HCT116 (cell line): ENCODE measurements at regions not wholly inside any gene's neighbourhood (a gene's known extent, or its start where the extent isn't known, plus 50 kb on each side); places are given as distances from the start of the nearest gene placed in this dataset.

Experiments
- ATAC-seq: fragments of 200-7000 bp; cut with Tn5 transposase; 2 replicates; pipeline ENCODE4 v1.9.1; 2020; ENCODE audit warnings: mild to moderate bottlenecking, moderate library complexity
- BruUV-seq: library from RNA; stranded (reverse); fragments of 400-500 nt; replicated peaks from 2 replicates; lab custom pipeline; 2021; lab: Mats Ljungman, UMichigan
- CTCF ChIA-PET: fragments of 300-600 bp; sonication (Branson Sonifier 250); formaldehyde crosslinking; loops from one replicate; lab custom pipeline; 2021; ENCODE audit warnings: antibody characterized with exemption; lab: Charles Lee
- POLR2A ChIA-PET: fragments of 300-600, 350-600 bp; sonication (Branson Sonifier 250); formaldehyde crosslinking; loops from one replicate; lab custom pipeline; 2021; ENCODE audit warnings: antibody characterized with exemption; lab: Charles Lee
- RAD21 ChIA-PET, 2 experiments: fragments of 300-600 bp; sonication (Branson Sonifier 250); formaldehyde crosslinking; loops; one replicate each; lab custom pipeline; 2023; ENCODE audit warnings: low total read pairs in 2 of 2; ENCODE audit not compliant: uncharacterized antibody in 2 of 2, unreplicated experiment in 2 of 2, low non-redundant PET in 1 of 2; lab: Charles Lee
- DNase-seq: peaks from one replicate; pipeline ENCODE4 v3.0.0-alpha.2; 2010; ENCODE audit warnings: low read depth, low spot score
- H2AFZ ChIP-seq: fragments of 200-600 bp; shearing (Covaris generic), sonication (generic); 2 replicates; pipeline ENCODE4 v1.6.1; 2017; ENCODE audit warnings: low read depth, mixed run types, mixed read lengths, antibody characterized with exemption, low read length; ENCODE audit not compliant: poor library complexity, severe bottlenecking
- H3K27ac ChIP-seq: 2 replicates; pipeline ENCODE4 v1.5.1; 2012; ENCODE audit warnings: low read depth, low read length
- H3K27me3 ChIP-seq: fragments of 200-600 bp; sonication (generic); 2 replicates; pipeline ENCODE4 v1.6.1; 2016; ENCODE audit warnings: mixed run types, low read length, mixed read lengths; ENCODE audit not compliant: insufficient read depth
- H3K36me3 ChIP-seq, 2 experiments: fragments of 200-500 bp in 1 of 2; fragments of 200-600 bp in 1 of 2; sonication (Bioruptor generic) in 1 of 2; sonication (generic) in 1 of 2; 2 replicates each; pipeline versions ENCODE4 v1.5.1 to v1.6.1; 2014 to 2016; ENCODE audit warnings: low read length in 2 of 2, inconsistent platforms in 1 of 2, mixed read lengths in 1 of 2, mixed run types in 1 of 2; ENCODE audit not compliant: insufficient read depth in 2 of 2, control insufficient read depth in 1 of 2
- H3K4me1 ChIP-seq, 2 experiments: fragments of 200-600 bp in 1 of 2; sonication (generic) in 1 of 2; 2 replicates each; pipeline versions ENCODE4 v1.5.1 to v1.6.1; 2012 to 2017; ENCODE audit warnings: low read length in 2 of 2, inconsistent platforms in 1 of 2, mild to moderate bottlenecking in 1 of 2, mixed read lengths in 1 of 2, mixed run types in 1 of 2, moderate library complexity in 1 of 2; ENCODE audit not compliant: insufficient read depth in 2 of 2, control insufficient read depth in 1 of 2
- H3K4me2 ChIP-seq: fragments of 200-600 bp; sonication (generic); 2 replicates; pipeline ENCODE4 v1.6.1; 2017; ENCODE audit warnings: mixed run types, low read length, mixed read lengths
- H3K4me3 ChIP-seq, 2 experiments: fragments of 200-600 bp in 1 of 2; sonication (generic) in 1 of 2; replicated peaks in 1 of 2; 2 replicates each; pipeline ENCODE4 v1.5.1; 2011 to 2016; ENCODE audit warnings: low read length in 2 of 2, control low read depth in 1 of 2, low read depth in 1 of 2, mild to moderate bottlenecking in 1 of 2, mixed read lengths in 1 of 2, mixed run types in 1 of 2
- H3K79me2 ChIP-seq: fragments of 200-600 bp; sonication (generic); 2 replicates; pipeline ENCODE4 v1.6.1; 2017; ENCODE audit warnings: mild to moderate bottlenecking, mixed run types, low read length, moderate library complexity, mixed read lengths; ENCODE audit not compliant: insufficient read depth
- H3K9ac ChIP-seq: fragments of 200-600 bp; sonication (generic); 2 replicates; pipeline ENCODE4 v1.6.1; 2016; ENCODE audit warnings: low read length, mixed read lengths
- H3K9me2 ChIP-seq: fragments of 200-600 bp; sonication (generic), shearing (Covaris generic); 2 replicates; pipeline ENCODE4 v1.6.1; 2017; ENCODE audit warnings: mixed run types, mild to moderate bottlenecking, moderate library complexity; ENCODE audit not compliant: insufficient read depth
- H3K9me3 ChIP-seq, 2 experiments: fragments of 200-500 bp in 1 of 2; fragments of 200-600 bp in 1 of 2; sonication (Bioruptor generic) in 1 of 2; sonication (generic) in 1 of 2; 2 replicates each; pipeline ENCODE4 v1.6.1; 2014 to 2017; ENCODE audit warnings: low read length in 2 of 2, mixed read lengths in 2 of 2, inconsistent platforms in 1 of 2, low read depth in 1 of 2, mild to moderate bottlenecking in 1 of 2, mixed run types in 1 of 2, moderate library complexity in 1 of 2; ENCODE audit not compliant: control insufficient read depth in 1 of 2, insufficient read depth in 1 of 2
- H4K20me1 ChIP-seq: fragments of 200-600 bp; sonication (generic), shearing (Covaris generic); 2 replicates; pipeline ENCODE4 v1.6.1; 2017; ENCODE audit warnings: mixed run types, mild to moderate bottlenecking, moderate library complexity; ENCODE audit not compliant: insufficient read depth
- ATF3 ChIP-seq: IDR thresholded peaks from 2 replicates; pipeline ENCODE4 v1.6.1; 2012
- CBX3 ChIP-seq: IDR thresholded peaks from 2 replicates; pipeline ENCODE4 v1.6.1; 2012; ENCODE audit warnings: low read depth
- EGR1 ChIP-seq: IDR thresholded peaks from 2 replicates; pipeline ENCODE4 v1.6.1; 2012; ENCODE audit warnings: low read depth
- ELF1 ChIP-seq: IDR thresholded peaks from 2 replicates; pipeline ENCODE4 v1.6.1; 2012; ENCODE audit warnings: low read depth, borderline replicate concordance
- FOSL1 ChIP-seq: IDR thresholded peaks from 2 replicates; pipeline ENCODE4 v1.6.1; 2012; ENCODE audit warnings: low read depth
- POLR2A ChIP-seq: IDR thresholded peaks from 2 replicates; pipeline ENCODE4 v1.7.0; 2011; ENCODE audit warnings: borderline replicate concordance; ENCODE audit not compliant: insufficient read depth, insufficient read length; ENCODE audit errors: extremely low read depth
- SIN3A ChIP-seq: IDR thresholded peaks from 2 replicates; pipeline ENCODE4 v1.6.1; 2012; ENCODE audit warnings: low read depth
- SRF ChIP-seq: IDR thresholded peaks from 2 replicates; pipeline ENCODE4 v1.6.1; 2012; ENCODE audit warnings: low read depth
- TCF7L2 ChIP-seq: IDR thresholded peaks from 2 replicates; pipeline ENCODE4 v1.7.0; 2011; ENCODE audit warnings: borderline replicate concordance, inconsistent platforms; ENCODE audit not compliant: insufficient read depth, insufficient read length; ENCODE audit errors: extremely low read depth
- YY1 ChIP-seq: IDR thresholded peaks from 2 replicates; pipeline ENCODE4 v1.6.1; 2011; ENCODE audit warnings: low read length, low read depth, moderate library complexity, mild to moderate bottlenecking; ENCODE audit not compliant: insufficient replicate concordance; ENCODE audit errors: extremely low read depth
- intact Hi-C: fragments of 100-400 bp; cut with micrococcal nuclease; formaldehyde crosslinking; loops from 2 replicates; pipeline ENCODE4 v1.10.0; 2022
- TF ChIP-seq, protein P1 (sequence below): IDR thresholded peaks from 2 replicates; pipeline ENCODE4 v1.6.1; 2011; ENCODE audit warnings: mild to moderate bottlenecking, low read length, moderate library complexity; ENCODE audit not compliant: insufficient replicate concordance; ENCODE audit errors: extremely low read depth

GRCh38 chr21:35606578-35606977 is 453.7 kb downstream of the SETD4 start:
- H3K9ac ChIP-seq: no peak overlapping the region
- TF ChIP-seq, protein P1, sequence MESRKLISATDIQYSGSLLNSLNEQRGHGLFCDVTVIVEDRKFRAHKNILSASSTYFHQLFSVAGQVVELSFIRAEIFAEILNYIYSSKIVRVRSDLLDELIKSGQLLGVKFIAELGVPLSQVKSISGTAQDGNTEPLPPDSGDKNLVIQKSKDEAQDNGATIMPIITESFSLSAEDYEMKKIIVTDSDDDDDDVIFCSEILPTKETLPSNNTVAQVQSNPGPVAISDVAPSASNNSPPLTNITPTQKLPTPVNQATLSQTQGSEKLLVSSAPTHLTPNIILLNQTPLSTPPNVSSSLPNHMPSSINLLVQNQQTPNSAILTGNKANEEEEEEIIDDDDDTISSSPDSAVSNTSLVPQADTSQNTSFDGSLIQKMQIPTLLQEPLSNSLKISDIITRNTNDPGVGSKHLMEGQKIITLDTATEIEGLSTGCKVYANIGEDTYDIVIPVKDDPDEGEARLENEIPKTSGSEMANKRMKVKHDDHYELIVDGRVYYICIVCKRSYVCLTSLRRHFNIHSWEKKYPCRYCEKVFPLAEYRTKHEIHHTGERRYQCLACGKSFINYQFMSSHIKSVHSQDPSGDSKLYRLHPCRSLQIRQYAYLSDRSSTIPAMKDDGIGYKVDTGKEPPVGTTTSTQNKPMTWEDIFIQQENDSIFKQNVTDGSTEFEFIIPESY: no peak
- TF ChIP-seq EGR1 (no peak), CBX3 (no peak), YY1 (no peak), TCF7L2 (no peak), SIN3A (no peak), SRF (no peak), ELF1 (no peak), ATF3 (no peak), POLR2A (no peak), FOSL1 (no peak)
- intact Hi-C loops: no loop called here
- H3K4me3 ChIP-seq: no peak overlapping the region
- no peaks in the 10 kb centered on the region for H3K27me3 ChIP-seq
- ChIA-PET POLR2A (no interaction called here), RAD21 (no interaction called here), CTCF (no interaction called here)
- ATAC-seq (no peak), DNase-seq (no peak)
- H4K20me1 ChIP-seq: no peaks in the 10 kb centered on the region
- no peaks in the 10 kb centered on the region for H3K36me3 ChIP-seq
- no peak overlapping the region for H3K4me2 ChIP-seq
- H3K79me2 ChIP-seq: no peaks in the 10 kb centered on the region
- H3K4me1 ChIP-seq: peaks cover 0 to 2% of the 10 kb centered on the region in 2 experiments; a peak in 1 of 4 replicates
- BruUV-seq: no TSS peak
- H3K9me2 ChIP-seq: no peaks in the 10 kb centered on the region
- H3K27ac ChIP-seq: no peak overlapping the region
- no peak overlapping the region for H2AFZ ChIP-seq
- no peaks in the 10 kb centered on the region for H3K9me3 ChIP-seq
